Cardiac septum (tissue), 1 donor: ENCODE measurements at regions not wholly inside any gene's neighbourhood (a gene's known extent, or its start where the extent isn't known, plus 50 kb on each side); places are given as distances from the start of the nearest gene placed in this dataset.
"Not testable (repeated sequence)": the region's sequence is repeated elsewhere in the genome, so short reads cannot be mapped to it uniquely, and the experiment has no call there.

ENCODE experiments used
- DNase-seq: peaks from one replicate; pipeline ENCODE4 v3.0.0-alpha.2; 2020; ENCODE audit warnings: low spot score
- intact Hi-C: fragments of 100-400 bp; cut with DNase I; formaldehyde crosslinking; loops from one replicate; pipeline ENCODE4 v1.14.0; 2022
- donor health status: DM: no; HTN: no; CAD: no.

GRCh38 chr2:172249986-172250385 lies 147.3 kb upstream of the DLX2 start:
- intact Hi-C loops, result loop anchor here (5.0 kb wide), 2 partner anchors 57 to 232 kb away; no protein-coding TSS in a partner anchor
- DNase-seq, result no peak

GRCh38 chr2:172251231-172251630 lies 148.5 kb upstream of the DLX2 start:
- no peak for DNase-seq
- intact Hi-C loops, result loop anchor here (5.0 kb wide), 2 partner anchors 56 to 231 kb away; no protein-coding TSS in a partner anchor

- intact Hi-C loops, result loop anchor here (5.0 kb wide), 2 partner anchors 55 to 230 kb away; no protein-coding TSS in a partner anchor
- no peak for DNase-seq
These were observed 149.5 kb upstream of the DLX2 start for GRCh38 chr2:172252154-172252553.

- DNase-seq, result no peak
- intact Hi-C loops, result loop anchor here (5.0 kb wide), 2 partner anchors 54 to 229 kb away; no protein-coding TSS in a partner anchor
These were observed 150.7 kb upstream of the DLX2 start for GRCh38 chr2:172253190-172254052.

- DNase-seq, result no peak
- intact Hi-C loops, result no loop called here
These were observed 154.2 kb upstream of the DLX2 start for GRCh38 chr2:172256886-172257285.

GRCh38 chr2:172259827-172260226 lies 157.1 kb upstream of the DLX2 start:
- intact Hi-C loops, result no loop called here
- DNase-seq, result no peak

GRCh38 chr2:172260336-172260735 lies 157.6 kb upstream of the DLX2 start:
- intact Hi-C loops, result no loop called here
- no peak for DNase-seq

GRCh38 chr2:172261292-172261691 lies 158.6 kb upstream of the DLX2 start:
- intact Hi-C loops, result no loop called here

GRCh38 chr2:172262486-172262885 lies 159.8 kb upstream of the DLX2 start:
- intact Hi-C loops, result no loop called here
- DNase-seq, result no peak

More at GRCh38 chr2:172261292-172261691, 158.6 kb upstream of the DLX2 start:
- no peak for DNase-seq

- intact Hi-C loops, DNase-seq: not testable (repeated sequence)
These were observed 162.1 kb upstream of the DLX2 start for GRCh38 chr2:172264820-172265219.

- DNase-seq, intact Hi-C loops: not testable (repeated sequence)
These were observed 157.7 kb upstream of the ITGA6 start for GRCh38 chr2:172269507-172270244.

GRCh38 chr2:172270278-172271079 lies 156.9 kb upstream of the ITGA6 start:
- intact Hi-C loops, result no loop called here
- DNase-seq, result no peak

- no peak for DNase-seq
- intact Hi-C loops, result no loop called here
These were observed 153.3 kb upstream of the ITGA6 start for GRCh38 chr2:172273910-172274571.

- DNase-seq, result no peak
- intact Hi-C loops, result no loop called here
These were observed 152.1 kb upstream of the ITGA6 start for GRCh38 chr2:172275239-172275638.

- no peak for DNase-seq
- intact Hi-C loops, result no loop called here
These were observed 150.4 kb upstream of the ITGA6 start for GRCh38 chr2:172276961-172277360.

- intact Hi-C loops, result no loop called here
- no peak for DNase-seq
These were observed 148.7 kb upstream of the ITGA6 start for GRCh38 chr2:172278667-172279066.

GRCh38 chr2:172279214-172279613 lies 148.2 kb upstream of the ITGA6 start:
- intact Hi-C loops, result no loop called here
- DNase-seq, result no peak

- intact Hi-C loops, result no loop called here
- DNase-seq, result no peak
These were observed 147.6 kb upstream of the ITGA6 start for GRCh38 chr2:172279813-172280212.
